GM12892 (cell line): ENCODE measurements at regions not wholly inside any gene's neighbourhood (a gene's known extent, or its start where the extent isn't known, plus 50 kb on each side); places are given as distances from the start of the nearest gene placed in this dataset.
"Not testable (repeated sequence)": the region's sequence is repeated elsewhere in the genome, so short reads cannot be mapped to it uniquely, and the experiment has no call there.

Experiments used
- DNase-seq: peaks from one replicate; pipeline ENCODE4 v3.0.0; 2011; ENCODE audit not compliant: insufficient read length
- FAIRE-seq: peaks from 2 replicates; lab custom pipeline; 2011; peaks lifted over from hg19 to GRCh38; lab: Jason Lieb, UNC
- POLR2A ChIP-seq: IDR thresholded peaks from 2 replicates; pipeline ENCODE4 v1.6.1; 2011; ENCODE audit warnings: low read depth, low read length, control low read depth
- POLR2AphosphoS5 ChIP-seq: IDR thresholded peaks from 2 replicates; pipeline ENCODE4 v1.6.1; 2011; ENCODE audit warnings: low read depth, low read length, control low read depth
- TAF1 ChIP-seq: IDR thresholded peaks from 2 replicates; pipeline ENCODE4 v1.6.1; 2011; ENCODE audit warnings: low read depth, mild to moderate bottlenecking, control low read depth, low read length, borderline replicate concordance

DNA sequence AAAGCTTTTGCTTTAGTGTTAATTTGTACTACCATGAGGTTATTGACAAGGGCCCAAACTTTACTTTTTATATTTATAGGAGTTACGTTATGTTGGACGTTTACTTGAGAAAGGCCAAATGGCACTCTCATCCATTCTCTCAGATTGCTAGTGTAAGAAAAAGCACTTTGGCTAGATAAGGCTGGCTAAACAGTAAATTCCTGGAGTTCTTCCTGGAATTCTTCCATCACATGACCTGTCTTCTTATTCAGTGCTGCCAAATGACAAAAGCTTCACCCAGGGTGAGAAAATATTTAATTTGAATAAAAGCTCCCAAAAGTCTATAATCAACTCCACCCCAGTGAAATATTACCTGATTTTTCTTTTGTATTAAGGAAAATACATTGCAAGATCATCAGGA, 1568.9 kb upstream of the ACO1 start:
- no peak for DNase-seq
- no peak for FAIRE-seq
- TF ChIP-seq TAF1 (no peak), POLR2A (no peak), POLR2AphosphoS5 (no peak)

DNA sequence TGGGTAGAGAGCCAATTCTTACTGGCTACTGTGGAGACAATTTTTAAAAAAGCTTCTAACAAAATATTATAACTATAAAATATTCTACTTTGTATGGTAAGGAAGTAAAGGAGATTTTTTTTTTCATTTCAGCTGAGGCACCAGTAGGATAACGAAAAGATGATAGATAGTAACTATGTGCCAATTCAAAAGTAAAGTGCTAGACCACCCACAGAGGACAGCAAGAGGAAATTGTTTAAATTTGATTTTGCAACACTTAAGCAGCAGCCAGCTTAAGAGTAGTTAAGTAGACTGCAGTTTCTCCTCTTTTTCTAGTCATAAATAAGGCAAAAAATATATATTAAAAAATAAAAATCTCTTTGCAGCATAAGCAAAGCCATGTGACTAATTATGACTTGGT, 1539.3 kb upstream of the ACO1 start:
- no peak for TF ChIP-seq TAF1
- no peak for TF ChIP-seq POLR2AphosphoS5
- TF ChIP-seq POLR2A, result no peak
- FAIRE-seq (no peak), DNase-seq (no peak)

- no peak for TF ChIP-seq POLR2AphosphoS5
- DNase-seq (no peak), FAIRE-seq (no peak)
Observed at GRCh38 chr9:30846651-30847050, 1537.8 kb upstream of the ACO1 start.

DNA sequence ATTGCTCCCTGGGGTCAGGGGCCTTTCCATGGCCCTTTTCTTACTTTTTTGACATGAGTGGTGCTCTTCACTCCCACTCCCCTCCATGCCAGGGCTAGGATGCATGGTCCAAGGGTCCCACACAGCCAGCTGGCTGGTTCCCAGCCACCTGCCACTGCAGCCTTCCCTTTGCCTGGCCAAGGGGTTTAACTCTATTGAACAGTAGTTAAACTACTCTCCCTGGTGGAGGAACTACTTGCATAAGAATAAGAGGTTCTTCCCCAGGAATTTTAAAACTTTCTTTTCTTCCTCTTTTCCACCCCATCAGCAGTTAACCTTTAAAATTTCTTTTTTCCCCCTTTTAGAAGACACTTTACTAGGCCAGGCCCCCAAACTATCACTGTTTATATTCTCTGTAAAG, 1532.8 kb upstream of the ACO1 start:
- TF ChIP-seq POLR2A, result no peak
- no peak for TF ChIP-seq POLR2AphosphoS5
- DNase-seq (no peak), FAIRE-seq (no peak)

DNA sequence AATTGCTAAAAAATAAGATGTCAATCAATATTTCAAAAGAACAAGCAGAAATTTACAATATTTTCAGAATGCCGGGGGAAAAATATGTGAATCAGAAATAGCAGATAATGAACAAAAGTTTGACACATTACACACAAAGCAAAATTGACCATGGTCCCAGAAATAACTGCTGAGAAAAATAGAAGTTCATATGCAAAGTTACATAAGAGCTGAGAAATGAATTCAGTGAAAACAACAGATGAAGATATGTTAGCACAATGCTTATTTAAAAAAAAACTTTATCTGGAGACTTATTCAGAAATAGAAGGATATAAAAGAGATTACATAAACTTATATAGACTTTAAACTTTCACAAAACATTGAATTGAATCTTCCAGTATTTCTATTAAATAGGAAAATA, 1483.7 kb upstream of the ACO1 start:
- DNase-seq (no peak), FAIRE-seq (no peak)
- TF ChIP-seq POLR2AphosphoS5 (no peak), POLR2A (no peak), TAF1 (no peak)

- DNase-seq (no peak), FAIRE-seq (no peak)
- no peak for TF ChIP-seq TAF1
- no peak for TF ChIP-seq POLR2AphosphoS5
- no peak for TF ChIP-seq POLR2A
Observed at GRCh38 chr9:30913331-30913730, 1471.1 kb upstream of the ACO1 start.

DNA sequence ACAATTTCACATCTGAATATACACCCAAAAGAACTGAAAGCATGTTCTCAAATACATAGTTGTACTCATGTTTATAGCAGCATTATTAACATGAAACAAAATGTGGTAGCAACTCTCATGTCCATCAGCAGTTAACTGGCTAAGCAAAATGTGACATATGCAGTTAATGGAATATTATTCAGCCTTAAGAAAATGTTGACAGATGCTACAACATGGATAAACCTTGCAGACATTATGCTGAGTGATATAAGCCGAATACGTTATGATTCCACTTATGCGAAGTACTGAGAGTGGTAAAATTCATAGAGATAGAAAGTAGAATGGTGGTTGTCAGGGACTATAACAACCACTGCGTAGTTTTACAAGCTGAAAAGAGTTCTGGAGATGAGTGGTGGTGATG, 1469.0 kb upstream of the ACO1 start:
- TF ChIP-seq POLR2AphosphoS5 (no peak), POLR2A (no peak), TAF1 (no peak)
- DNase-seq (no peak), FAIRE-seq (no peak)

DNA sequence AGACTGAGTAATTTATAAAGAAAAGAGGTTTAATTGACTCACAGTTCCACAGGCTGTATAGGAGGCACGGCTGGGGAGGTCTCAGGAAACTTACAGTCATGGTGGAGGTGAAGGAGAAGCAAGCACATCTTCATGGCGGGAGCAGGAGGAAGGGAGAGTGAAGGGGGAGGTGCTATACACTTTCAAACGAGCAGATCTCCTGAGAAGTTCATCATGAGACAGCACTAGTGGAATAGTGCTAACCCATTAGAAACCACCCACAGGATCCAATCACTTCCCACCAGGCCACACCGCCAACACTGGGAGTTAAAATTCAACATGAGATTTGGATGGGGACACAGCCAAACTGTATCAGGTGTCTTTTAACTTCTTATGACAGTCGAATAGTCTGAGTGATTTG, 1459.3 kb upstream of the ACO1 start:
- FAIRE-seq (no peak), DNase-seq (no peak)
- TF ChIP-seq TAF1 (no peak), POLR2AphosphoS5 (no peak), POLR2A (no peak)

DNA sequence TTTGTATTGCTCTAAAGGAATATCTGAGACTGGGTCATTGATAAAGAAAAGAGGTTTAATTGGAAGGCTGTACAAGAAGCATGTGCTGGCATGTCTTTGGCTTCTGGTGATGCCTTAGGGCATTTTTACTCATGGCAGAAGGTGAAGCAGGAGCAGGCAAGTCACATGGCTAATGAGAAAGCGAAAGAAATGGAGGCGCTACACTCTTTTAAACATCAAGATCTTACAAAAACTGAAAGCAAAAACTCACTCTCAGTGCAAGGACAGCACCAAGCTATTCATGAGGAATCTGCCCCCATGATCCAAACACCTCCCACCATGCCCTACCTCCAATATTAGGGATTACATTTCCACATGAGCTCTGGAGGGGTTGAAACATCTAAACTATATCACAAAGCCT, 1458.8 kb upstream of the ACO1 start:
- no peak for TF ChIP-seq POLR2AphosphoS5
- TF ChIP-seq TAF1, result no peak
- TF ChIP-seq POLR2A, result no peak
- DNase-seq (no peak), FAIRE-seq (no peak)

DNA sequence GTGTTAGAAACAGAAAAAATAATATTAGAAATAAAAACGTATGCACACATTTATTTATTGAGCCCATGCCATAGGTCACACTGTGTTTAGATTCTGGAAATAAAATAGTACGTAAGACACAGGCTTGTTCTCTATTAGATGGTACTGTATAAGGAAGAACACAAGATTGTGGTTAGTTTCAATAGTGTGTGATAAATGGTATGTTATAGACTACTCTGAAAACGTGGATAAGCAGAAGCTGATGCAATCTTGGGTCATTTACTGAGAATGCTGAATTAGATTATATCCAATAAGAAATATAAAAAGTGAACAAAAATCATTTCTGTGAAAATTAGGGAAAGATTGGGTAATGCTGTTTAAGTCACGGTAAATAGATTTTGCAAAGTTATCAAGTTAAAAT, 1456.4 kb upstream of the ACO1 start:
- no peak for TF ChIP-seq TAF1
- no peak for TF ChIP-seq POLR2A
- TF ChIP-seq POLR2AphosphoS5, result no peak
- no peak for FAIRE-seq
- no peak for DNase-seq

DNA sequence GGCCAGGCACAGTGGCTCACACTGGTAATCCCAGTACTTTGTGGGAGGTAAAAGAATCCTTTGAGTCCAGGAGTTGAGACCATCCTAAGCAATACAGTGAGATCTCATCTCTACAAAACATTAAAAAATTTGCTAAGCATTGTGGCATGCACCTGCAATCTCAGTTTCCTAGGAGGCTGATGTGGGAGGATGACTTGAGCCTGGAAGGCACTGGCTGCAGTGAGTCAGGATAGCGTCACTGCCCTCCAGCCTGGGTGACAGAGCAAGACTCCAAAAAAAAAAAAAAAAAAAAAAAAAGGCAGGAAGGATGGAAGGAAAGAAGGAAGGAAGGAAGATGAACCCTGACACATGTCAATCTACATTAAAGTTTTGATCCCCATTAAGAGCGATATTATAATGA, 1452.2 kb upstream of the ACO1 start:
- DNase-seq (no peak), FAIRE-seq (no peak)
- no peak for TF ChIP-seq POLR2A
- TF ChIP-seq TAF1, result no peak
- TF ChIP-seq POLR2AphosphoS5, result no peak

DNA sequence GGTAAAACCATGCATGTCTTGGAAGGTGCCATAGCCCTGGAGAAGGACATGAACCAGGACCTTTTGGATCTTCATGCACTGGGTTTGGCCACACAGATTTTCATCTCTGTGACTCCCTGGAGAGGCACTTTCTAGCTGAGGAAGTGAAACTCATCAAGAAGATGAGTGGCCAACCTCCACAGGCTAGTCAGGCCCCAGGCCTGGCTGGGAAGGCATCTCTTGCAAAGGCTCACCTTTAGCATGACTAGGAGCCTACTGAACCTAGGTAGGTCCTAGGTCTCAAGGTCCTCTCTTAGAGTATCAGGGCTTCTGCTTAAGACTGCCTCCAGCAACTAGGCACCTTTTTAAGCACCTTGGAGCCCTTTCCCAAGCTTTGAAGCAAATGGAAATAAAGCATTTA, 1448.7 kb upstream of the ACO1 start:
- FAIRE-seq (no peak), DNase-seq (no peak)
- TF ChIP-seq TAF1, result no peak

GRCh38 chr9:30937106-30937505, 1447.3 kb upstream of the ACO1 start:
- DNase-seq, result no peak
- no peak for FAIRE-seq
- no peak for TF ChIP-seq POLR2A
- TF ChIP-seq TAF1, result no peak

DNA sequence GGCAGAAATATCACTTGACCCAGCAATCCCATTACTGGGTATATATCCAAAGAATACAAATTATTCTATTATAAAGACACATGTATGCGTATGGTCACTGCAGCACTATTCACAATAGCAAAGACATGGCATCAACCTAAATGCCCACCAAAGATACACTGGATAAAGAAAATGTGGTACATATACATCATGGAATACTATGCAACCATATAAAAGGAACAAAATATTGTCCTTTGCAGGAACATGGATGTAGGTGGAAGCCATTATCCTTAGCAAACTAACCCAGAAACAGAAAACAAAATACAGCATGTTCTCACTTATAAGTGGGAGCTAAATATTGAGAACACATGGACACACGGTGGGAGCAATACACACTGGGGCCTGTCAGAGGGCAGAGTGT, 1441.6 kb upstream of the ACO1 start:
- FAIRE-seq, DNase-seq: not testable (repeated sequence)
